ENCODE measurements at regions not wholly inside any gene's neighbourhood (a gene's known extent, or its start where the extent isn't known, plus 50 kb on each side); places are given as distances from the start of the nearest gene placed in this dataset.

GRCh38 chr5:45094876-45095440 lies 286.2 kb downstream of the MRPS30 start (continued):
- TF ChIP-seq SNAI2 (CRISPR knock-in tag; IDR thresholded peaks at IDR 0.05) (no peak), ZNF70 (CRISPR knock-in tag; IDR thresholded peaks at IDR 0.05) (no peak), OSR1 (CRISPR knock-in tag; IDR thresholded peaks at IDR 0.05) (no peak), ZNF565 (CRISPR knock-in tag; conservative IDR thresholded peaks at IDR 0.05; ENCODE audit: low read depth) (no peak), ISL1 (CRISPR knock-in tag; IDR thresholded peaks at IDR 0.05) (no peak), ZFP3 (CRISPR knock-in tag; IDR thresholded peaks at IDR 0.05) (no peak), POU6F1 (CRISPR knock-in tag; IDR thresholded peaks at IDR 0.05; ENCODE audit: borderline replicate concordance, low read depth) (no peak), CSDC2 (CRISPR knock-in tag; IDR thresholded peaks at IDR 0.05) (no peak)

DNA sequence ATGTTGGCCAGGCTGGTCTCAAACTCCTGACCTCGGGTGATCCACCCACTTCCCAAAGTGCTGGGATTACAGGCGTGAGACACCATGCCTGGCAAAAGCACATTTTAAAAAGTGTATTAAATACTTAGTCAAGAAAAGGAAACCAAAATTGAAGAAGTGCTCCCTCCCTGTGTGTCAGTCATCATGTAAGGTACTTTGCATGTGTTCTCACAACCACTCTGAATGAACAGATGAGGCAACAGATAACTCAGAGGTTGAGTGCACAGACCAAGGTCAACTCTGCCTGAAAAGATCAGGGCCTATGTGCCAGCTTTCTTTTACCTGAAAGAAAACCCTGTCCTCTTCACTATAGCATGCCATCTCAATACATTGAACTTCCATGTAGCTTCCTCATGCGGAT lies 289.7 kb downstream of the MRPS30 start:
- ATAC-seq: no peak
- TF ChIP-seq, protein P1, sequence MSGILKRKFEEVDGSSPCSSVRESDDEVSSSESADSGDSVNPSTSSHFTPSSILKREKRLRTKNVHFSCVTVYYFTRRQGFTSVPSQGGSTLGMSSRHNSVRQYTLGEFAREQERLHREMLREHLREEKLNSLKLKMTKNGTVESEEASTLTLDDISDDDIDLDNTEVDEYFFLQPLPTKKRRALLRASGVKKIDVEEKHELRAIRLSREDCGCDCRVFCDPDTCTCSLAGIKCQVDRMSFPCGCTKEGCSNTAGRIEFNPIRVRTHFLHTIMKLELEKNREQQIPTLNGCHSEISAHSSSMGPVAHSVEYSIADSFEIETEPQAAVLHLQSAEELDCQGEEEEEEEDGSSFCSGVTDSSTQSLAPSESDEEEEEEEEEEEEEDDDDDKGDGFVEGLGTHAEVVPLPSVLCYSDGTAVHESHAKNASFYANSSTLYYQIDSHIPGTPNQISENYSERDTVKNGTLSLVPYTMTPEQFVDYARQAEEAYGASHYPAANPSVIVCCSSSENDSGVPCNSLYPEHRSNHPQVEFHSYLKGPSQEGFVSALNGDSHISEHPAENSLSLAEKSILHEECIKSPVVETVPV (CRISPR knock-in tag; IDR thresholded peaks at IDR 0.05): no peak
- TF ChIP-seq CSDC2 (CRISPR knock-in tag; IDR thresholded peaks at IDR 0.05): no peak
- TF ChIP-seq POU6F1 (CRISPR knock-in tag; IDR thresholded peaks at IDR 0.05; ENCODE audit: borderline replicate concordance, low read depth): no peak
- no peak for TF ChIP-seq ZNF70 (CRISPR knock-in tag; IDR thresholded peaks at IDR 0.05)
- TF ChIP-seq PATZ1 (CRISPR knock-in tag; IDR thresholded peaks at IDR 0.05; ENCODE audit: borderline replicate concordance): no peak
- no peak for TF ChIP-seq ZFP30 (CRISPR knock-in tag; IDR thresholded peaks at IDR 0.05)
- TF ChIP-seq TOX (CRISPR knock-in tag; IDR thresholded peaks at IDR 0.05; ENCODE audit: borderline replicate concordance): no peak
- no peak for TF ChIP-seq TCF4 (CRISPR knock-in tag; IDR thresholded peaks at IDR 0.05; ENCODE audit: borderline replicate concordance)

DNA sequence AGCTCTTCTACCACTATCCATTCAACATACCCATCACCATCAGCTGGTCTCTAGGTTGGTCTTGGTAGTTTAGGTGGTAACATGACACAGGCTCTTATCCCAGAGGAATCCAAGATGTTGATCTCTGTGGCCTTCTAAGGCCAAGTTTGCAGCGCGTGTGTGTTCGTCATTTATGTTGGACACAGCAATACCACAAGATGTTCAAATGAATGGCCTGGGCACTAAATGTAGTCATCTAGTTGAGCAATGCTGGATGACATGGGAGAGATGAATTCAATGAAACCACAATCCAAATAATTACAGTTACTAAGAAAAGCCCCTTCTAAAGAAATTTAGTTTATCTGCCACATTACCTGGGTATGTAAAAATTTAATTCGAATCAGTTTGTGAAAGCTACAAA lies 292.4 kb downstream of the MRPS30 start:
- ATAC-seq: no peak
- TF ChIP-seq SNAI2 (CRISPR knock-in tag; IDR thresholded peaks at IDR 0.05): no peak
- TF ChIP-seq BACH2 (CRISPR knock-in tag; IDR thresholded peaks at IDR 0.05; ENCODE audit: borderline replicate concordance): no peak
- TF ChIP-seq OSR1 (CRISPR knock-in tag; IDR thresholded peaks at IDR 0.05): no peak
- TF ChIP-seq ISL1 (CRISPR knock-in tag; IDR thresholded peaks at IDR 0.05): no peak
- no peak for TF ChIP-seq ZNF565 (CRISPR knock-in tag; conservative IDR thresholded peaks at IDR 0.05; ENCODE audit: low read depth)
- TF ChIP-seq POU6F1 (CRISPR knock-in tag; IDR thresholded peaks at IDR 0.05; ENCODE audit: borderline replicate concordance, low read depth): no peak
- TF ChIP-seq PPARA (CRISPR knock-in tag; IDR thresholded peaks at IDR 0.05; ENCODE audit: borderline replicate concordance): no peak
- TF ChIP-seq, protein P2, sequence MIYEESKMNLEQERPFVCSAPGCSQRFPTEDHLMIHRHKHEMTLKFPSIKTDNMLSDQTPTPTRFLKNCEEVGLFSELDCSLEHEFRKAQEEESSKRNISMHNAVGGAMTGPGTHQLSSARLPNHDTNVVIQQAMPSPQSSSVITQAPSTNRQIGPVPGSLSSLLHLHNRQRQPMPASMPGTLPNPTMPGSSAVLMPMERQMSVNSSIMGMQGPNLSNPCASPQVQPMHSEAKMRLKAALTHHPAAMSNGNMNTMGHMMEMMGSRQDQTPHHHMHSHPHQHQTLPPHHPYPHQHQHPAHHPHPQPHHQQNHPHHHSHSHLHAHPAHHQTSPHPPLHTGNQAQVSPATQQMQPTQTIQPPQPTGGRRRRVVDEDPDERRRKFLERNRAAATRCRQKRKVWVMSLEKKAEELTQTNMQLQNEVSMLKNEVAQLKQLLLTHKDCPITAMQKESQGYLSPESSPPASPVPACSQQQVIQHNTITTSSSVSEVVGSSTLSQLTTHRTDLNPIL (CRISPR knock-in tag; IDR thresholded peaks at IDR 0.05; ENCODE audit: low read depth): no peak
- TF ChIP-seq ZFP30 (CRISPR knock-in tag; IDR thresholded peaks at IDR 0.05): no peak
- TF ChIP-seq, protein P3, sequence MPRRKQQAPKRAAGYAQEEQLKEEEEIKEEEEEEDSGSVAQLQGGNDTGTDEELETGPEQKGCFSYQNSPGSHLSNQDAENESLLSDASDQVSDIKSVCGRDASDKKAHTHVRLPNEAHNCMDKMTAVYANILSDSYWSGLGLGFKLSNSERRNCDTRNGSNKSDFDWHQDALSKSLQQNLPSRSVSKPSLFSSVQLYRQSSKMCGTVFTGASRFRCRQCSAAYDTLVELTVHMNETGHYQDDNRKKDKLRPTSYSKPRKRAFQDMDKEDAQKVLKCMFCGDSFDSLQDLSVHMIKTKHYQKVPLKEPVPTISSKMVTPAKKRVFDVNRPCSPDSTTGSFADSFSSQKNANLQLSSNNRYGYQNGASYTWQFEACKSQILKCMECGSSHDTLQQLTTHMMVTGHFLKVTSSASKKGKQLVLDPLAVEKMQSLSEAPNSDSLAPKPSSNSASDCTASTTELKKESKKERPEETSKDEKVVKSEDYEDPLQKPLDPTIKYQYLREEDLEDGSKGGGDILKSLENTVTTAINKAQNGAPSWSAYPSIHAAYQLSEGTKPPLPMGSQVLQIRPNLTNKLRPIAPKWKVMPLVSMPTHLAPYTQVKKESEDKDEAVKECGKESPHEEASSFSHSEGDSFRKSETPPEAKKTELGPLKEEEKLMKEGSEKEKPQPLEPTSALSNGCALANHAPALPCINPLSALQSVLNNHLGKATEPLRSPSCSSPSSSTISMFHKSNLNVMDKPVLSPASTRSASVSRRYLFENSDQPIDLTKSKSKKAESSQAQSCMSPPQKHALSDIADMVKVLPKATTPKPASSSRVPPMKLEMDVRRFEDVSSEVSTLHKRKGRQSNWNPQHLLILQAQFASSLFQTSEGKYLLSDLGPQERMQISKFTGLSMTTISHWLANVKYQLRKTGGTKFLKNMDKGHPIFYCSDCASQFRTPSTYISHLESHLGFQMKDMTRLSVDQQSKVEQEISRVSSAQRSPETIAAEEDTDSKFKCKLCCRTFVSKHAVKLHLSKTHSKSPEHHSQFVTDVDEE (CRISPR knock-in tag; IDR thresholded peaks at IDR 0.05): no peak
- TF ChIP-seq GLIS3 (CRISPR knock-in tag; IDR thresholded peaks at IDR 0.05): no peak
- TF ChIP-seq ZNF70 (CRISPR knock-in tag; IDR thresholded peaks at IDR 0.05): no peak
- TF ChIP-seq ESRRG (CRISPR knock-in tag; IDR thresholded peaks at IDR 0.05): no peak
- TF ChIP-seq ARNTL (CRISPR knock-in tag; IDR thresholded peaks at IDR 0.05; ENCODE audit: borderline replicate concordance, low read depth): no peak
- TF ChIP-seq, protein P1 (CRISPR knock-in tag; IDR thresholded peaks at IDR 0.05): no peak
- no peak for TF ChIP-seq ZFP3 (CRISPR knock-in tag; IDR thresholded peaks at IDR 0.05)

Measured in SK-N-SH treated with all-trans-retinoic acid at 6 μM for 48 hours (cell line).